HepG2 (cell line): ENCODE measurements at regions not wholly inside any gene's neighbourhood (a gene's known extent, or its start where the extent isn't known, plus 50 kb on each side); places are given as distances from the start of the nearest gene placed in this dataset.

Experiments
- FOXJ3 ChIP-seq: sonication (generic); formaldehyde crosslinking; IDR thresholded peaks from 2 replicates; pipeline ENCODE4 v1.4.0; 2020; ENCODE audit warnings: missing genetic modification reagents, mild to moderate bottlenecking, borderline replicate concordance
- POLR2A ChIP-seq, 2 experiments: IDR thresholded peaks; 2 replicates each; pipeline ENCODE4 v1.6.1; 2011; ENCODE audit warnings: low read depth in 2 of 2, low read length in 2 of 2, mild to moderate bottlenecking in 1 of 2, moderate library complexity in 1 of 2; ENCODE audit not compliant: insufficient read depth in 1 of 2
- ZNF746 ChIP-seq: sonication (generic); formaldehyde crosslinking; IDR thresholded peaks from 2 replicates; pipeline ENCODE4 v1.8.0; 2022; ENCODE audit warnings: mild to moderate bottlenecking, missing genetic modification reagents

GRCh38 chr5:90193185-90193822 lies 216.3 kb downstream of the CETN3 start:
- TF ChIP-seq POLR2A (IDR thresholded peaks at IDR 0.05; ENCODE audit: insufficient read depth in 1 of 2, low read depth in 2 of 2, low read length in 2 of 2) (no peak), ZNF746 (CRISPR knock-in tag) (no peak), FOXJ3 (CRISPR knock-in tag) (no peak)
